DMS153 treated with DMSO at 0.1 percent for 48 hours (cell line): ENCODE measurements at regions not wholly inside any gene's neighbourhood (a gene's known extent, or its start where the extent isn't known, plus 50 kb on each side); places are given as distances from the start of the nearest gene placed in this dataset.

Experiments
- DNase-seq: peaks from one replicate; lab custom pipeline; 2025; ENCODE audit not compliant: unreplicated experiment; lab: John Stamatoyannopoulos, UW

DNA sequence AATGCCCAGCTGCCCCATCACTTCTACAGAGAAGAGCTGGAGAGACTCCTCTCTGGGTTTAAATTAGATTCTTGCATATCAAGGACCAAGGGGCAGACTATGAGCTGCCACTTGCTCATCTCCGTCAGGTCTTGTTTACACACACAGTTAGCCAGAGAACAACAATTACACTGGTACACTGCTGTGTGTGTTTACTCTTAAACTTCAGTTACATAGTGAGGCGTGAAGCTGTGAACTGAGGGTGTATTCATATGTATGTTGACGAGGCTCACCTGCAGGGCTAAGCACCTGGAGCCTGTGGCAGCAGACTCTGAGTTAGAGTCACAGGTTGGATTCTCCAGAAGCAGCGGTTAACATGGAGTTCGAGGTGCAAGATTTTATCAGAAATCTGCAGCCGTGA lies 155.4 kb upstream of the ANKH start:
- no peak for DNase-seq

DNA sequence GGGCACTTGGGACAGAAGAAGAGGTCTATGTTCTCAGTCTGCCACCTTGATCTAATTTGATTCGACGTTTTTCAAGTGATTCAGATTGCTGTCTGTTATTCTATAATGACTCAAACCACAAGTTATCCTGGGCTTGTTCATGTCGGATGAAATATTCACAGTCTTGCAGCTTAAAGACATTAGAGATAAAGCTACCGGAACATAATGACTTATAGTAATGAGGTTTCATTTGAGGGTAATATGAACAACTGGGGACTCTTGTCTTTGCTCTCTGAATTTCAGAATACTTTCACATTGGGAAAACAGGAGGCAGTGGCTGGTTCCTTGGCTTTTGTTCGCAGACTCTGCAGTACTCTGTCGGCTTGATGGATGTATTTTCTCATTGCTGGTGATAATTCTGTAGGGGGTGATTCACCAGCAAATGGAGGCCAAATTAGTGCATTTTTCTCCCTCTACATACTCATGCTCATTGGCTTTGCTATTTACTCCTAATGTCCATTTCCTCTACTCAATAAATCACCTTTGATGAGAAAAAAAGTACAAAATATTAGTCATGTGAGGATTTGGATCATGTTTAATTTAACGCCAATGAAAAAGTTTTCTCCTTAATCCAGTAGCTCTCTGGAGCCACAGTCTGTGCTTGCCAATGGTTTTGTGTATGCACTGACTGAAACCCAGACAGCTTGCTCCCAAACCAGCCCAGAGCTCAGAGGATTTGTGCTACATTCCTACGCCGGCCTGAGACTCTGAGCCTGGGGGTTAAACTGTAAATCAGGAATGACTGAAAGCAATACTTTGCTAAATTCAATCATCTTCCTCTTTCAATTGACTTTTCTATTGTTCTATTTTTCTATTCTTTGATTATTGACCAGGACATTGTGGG lies 154.7 kb upstream of the ANKH start:
- no peak for DNase-seq

DNA sequence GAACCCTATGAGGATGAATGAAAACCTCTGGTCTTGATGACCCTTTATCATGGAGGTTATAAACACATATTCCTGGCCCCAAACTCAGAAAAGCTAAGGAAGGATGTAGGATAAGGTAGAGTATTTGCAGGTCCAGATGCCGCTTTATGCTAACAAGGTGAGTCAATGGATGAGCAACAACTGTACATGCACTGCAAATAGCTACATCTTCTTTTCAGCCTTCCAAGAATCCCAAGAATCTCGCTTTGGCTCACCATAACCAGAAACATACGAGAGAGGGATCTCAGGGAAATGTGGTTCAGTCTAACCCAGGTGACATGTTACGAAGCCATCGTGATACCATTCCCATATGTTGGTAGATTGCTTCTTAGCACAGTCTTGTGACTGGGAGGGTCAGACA lies 152.3 kb upstream of the ANKH start:
- no peak for DNase-seq

DNA sequence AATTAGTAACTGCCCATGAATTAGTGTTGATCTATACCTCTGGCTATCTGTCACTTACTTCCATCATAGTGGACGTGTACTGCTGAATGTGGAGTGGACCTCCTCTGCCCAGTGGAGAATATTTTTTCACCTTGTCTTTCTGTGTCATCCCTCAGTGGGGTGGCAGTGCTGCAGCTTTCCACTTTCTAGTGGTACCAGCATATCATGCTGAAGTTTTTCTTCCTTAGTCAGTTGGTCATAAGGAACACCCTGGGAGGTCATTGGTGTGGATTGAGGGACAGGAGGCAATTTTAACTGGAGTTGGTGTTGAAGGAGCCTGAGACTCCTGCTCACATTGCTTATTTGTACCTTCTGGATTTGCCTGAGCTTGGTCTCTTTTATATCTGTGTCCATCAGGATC lies 151.7 kb upstream of the ANKH start:
- no peak for DNase-seq

DNA sequence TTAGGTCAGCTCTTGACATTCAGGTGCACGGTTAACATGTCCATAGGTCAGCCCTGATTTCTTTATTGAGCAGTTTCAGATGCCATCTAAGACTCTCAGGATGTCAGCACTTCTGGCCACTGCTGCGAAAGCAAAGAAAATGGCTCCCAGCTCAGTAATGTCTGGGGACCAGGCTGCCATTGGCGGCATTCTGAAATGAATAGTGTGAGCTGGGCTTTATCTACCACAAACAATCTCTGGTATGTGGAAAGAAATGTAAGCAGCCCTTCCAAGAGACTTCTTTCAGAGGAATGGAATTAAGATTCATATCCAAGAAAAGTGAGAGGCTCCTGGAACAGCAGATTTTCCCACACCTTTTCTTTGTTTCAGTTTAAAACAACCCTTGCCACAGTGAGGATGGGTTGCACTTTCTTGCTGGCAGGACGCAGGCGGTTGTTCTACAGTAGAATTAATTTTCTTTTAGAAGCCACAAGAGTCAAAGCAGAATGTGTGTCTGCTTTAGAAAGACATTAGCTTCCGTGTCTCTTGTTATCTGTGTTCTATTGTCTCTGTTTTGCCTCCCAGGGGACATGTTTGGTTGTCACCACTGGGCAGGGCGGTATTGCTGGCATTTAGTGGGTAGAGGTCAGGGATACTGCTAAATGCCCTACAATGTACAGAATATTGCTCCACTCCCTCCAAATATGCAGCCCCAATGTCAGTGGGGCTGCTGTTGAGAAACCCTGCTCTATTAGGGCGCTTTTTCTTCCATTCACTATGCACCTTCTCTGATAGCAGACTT lies 149.9 kb upstream of the ANKH start:
- DNase-seq, result no peak

DNA sequence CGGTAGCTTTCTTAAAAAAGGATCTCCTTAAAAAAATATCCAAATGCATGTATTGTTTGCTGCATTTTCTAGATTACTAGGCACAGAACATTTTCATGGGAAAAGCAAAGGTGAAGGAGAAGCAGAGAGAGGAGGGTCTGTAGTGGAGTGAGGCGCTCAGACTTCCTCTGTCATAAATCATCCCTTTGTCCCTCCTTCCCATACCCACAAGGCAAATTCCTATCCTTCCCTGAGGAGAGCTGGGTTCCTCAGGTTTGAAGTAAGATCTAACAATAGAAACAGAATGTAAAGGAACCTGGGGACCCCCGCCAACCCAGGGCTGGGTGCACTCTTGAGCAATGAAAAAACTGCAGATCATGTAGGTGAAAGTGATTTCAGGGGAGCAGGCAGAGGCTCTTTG lies 149.2 kb upstream of the ANKH start:
- DNase-seq, result no peak

DNA sequence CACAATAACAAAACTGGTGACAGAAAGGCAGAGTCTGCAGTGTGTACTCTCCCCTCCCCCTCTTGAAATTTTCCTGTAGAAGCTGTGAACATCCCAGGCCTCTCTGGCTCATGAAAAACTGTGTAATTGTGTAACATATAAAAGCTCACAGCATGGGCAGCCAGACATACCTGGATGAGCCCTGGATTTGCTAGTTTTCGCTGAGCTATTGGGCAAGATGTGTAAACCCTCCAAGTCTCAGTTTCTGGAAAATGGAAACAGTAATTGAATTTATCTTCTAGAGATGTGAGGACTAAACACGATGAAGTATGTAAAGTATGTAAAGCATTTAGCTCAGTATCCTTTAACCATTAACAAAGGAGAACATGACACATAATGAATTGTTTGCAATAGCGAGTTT lies 143.2 kb upstream of the ANKH start:
- no peak for DNase-seq

DNA sequence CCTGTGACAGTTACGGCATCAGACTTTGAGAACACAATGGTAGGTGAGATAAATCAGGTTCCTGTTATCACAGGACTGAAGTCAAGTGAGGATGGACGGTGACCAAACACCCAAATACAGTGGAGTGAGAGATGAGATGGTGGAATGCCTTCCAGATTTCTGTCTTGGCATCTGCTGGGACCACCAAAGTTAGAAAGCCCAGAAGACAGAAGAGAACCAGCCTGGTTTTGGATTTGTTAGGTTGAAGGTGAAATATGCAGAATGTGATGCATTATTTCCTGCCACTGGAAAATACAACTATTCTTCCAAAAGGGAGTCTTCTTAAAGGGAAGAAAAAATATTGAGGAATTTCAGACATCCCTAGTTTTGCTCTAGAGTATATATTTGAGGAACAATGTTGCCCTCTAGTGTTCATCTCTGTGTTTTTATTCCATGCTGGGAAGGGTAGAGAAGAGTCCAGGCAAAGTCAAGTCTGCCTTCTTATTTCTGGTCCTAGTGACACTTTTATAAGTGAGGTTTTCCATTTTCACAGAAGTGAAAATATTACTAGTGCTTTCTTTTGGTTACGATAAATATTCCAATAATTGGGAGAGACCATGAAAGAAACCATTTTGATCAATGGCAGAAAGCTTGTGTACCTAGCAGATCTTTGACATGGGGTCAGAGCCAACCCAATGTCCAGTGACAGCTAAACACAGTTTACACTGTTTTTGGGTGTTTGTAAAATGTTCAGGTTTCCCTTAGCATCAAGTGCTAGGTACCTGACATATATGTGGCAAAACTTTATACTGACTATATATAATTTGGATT lies 142.3 kb upstream of the ANKH start:
- peak; percentile 89 for DNase-seq

DNA sequence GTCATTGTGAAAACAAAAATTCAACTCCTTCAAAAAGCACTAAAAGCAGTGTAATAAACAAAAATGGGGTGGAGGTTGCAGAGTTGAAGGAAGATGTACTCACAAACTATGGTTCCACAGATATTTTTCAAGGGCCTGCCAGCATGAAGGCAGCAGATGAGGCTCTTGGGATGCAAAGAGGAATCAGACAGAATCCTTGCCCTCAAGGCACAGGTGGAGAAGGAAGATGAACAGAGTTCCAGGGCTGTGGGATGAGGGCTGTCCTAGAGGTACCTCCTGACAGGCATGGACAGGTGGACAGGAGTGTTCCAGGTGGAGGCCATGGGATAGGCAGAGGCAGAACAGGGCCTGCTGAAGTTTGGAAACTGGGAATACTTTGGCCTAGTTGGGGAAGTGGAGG lies 140.5 kb upstream of the ANKH start:
- DNase-seq, result no peak

DNA sequence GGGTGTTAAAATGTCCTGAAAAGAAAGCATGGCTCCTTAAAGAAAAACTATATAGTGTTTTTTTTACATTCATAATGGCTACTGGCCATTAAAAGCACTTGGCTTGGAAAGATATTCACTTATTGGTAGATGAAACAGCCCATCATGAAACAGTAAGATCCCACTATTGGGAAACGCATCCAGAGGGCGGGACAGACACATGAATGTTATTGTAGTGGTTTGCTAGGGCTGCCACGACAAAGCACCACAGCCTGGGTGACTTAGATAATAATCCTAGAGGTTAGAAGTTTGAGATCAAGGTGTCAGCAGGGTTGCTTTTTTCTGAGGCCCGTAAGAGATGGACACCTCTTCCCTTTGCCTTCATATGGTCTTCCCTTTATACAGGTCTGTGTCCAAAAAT lies 139.4 kb upstream of the ANKH start:
- DNase-seq, result no peak

DNA sequence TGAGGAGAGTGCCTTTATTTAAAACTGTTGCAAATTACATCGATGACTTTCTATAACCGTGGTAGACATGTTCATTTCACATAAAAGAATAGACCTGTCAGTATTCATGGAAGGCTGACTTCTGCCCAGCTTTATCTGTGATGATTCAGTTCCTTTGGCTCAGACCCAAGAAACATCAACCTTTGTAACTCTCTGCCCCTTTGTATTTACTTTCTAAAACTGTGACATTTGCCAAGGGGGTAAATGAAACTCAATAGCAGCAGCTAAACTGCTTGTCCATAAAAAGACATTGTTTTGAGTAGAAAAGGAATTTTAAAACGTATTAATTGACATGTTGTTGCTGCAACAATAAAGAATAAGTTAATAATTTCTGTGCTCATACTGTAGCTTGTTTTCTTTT lies 137.8 kb upstream of the ANKH start:
- peak; percentile 93 for DNase-seq

DNA sequence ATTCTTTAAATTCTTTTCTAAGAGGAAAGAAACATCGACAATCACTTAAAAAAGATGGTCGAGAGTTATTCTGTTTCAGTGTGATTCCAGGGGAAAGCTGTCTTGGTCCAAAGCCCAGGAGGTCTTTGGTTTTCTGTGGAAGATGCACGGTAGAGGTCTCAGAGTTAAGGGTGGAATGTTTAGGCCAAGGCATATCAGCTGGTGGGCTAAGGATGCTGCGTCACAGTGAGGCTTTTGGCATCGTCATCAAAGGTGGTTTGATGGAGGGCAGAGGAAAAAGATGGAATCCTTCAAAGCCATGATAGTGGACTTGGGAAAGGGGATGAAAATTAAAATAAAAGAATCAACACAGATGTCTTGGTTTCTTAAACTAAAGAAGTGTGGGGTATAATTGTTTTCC lies 137.3 kb upstream of the ANKH start:
- no peak for DNase-seq

DNA sequence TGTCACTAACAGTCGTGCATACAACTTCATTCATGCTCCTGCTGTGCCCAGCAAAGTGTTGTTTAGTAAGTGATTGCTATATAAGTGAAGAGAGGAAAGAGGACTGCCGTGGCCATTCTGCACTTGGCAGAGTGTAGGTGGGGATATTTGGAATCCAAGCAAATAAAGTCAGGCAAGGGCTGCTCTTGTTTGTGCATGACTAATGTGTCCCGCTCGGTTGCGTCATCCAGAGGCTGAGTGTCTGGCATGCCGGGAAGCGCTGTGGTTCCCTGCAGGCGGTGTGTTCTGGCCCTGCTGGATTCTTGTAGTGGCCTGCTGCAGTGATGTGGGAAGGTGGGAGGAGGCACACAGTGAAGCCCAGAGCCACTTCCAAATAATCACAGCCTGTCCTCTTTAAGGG lies 136.9 kb upstream of the ANKH start:
- peak; percentile 74 for DNase-seq

DNA sequence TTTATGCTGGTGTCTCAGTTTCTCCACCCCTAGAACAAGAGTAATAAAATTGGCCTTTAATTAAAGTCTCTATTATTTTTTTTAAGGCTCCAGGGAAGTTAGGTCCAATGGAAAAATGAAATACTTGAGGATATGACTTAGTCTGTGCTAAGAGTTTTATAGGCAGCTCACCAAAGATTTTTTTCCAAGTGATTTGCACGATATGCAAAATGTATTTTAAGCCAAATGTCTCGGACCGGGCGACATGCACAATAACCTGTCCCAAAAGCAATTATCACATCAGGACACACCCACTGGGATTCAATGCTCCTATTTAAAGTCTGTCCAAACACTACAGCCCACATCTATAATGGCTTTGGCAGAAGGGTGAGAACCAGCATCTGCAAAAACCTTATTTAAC lies 136.1 kb upstream of the ANKH start:
- peak; percentile 81 for DNase-seq

DNA sequence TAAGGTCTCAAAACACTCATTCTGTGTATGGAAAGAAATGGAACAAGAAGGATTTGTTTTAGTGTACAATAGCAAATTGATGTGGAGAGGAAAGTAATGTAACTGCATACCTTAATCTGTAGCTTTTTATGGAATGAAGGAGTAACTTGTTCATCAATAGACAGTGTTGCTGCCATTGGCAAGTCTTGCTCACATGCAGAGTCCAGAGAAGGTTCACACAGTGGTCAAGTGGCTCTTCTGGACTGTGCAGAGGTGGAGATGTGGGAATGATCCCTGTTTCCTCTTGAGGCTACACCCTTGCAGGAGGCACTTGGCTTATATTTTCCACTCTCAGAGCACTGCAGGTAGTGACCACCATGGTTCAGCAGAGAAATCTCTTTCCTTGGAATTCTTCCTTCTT lies 132.9 kb upstream of the ANKH start:
- DNase-seq, result no peak

DNA sequence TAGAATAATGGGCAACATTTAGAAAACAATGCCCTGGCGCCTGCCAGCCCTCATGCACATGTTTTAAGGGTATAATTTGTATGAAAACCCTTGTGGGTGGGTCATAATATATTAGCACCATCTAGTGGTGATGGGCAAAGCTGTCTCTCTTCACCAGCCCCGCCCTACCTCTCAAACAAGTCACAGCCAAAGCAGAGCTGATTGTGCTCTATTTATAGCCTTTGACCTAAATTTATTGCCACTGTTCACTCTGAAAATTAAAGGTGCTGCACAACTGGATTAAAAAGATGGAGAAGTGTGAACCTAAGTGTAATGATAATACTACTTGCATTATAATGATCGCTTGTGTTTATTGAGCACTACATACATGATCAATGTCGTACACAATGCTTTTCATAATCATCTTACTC lies 131.9 kb upstream of the ANKH start:
- peak; percentile 97 for DNase-seq

DNA sequence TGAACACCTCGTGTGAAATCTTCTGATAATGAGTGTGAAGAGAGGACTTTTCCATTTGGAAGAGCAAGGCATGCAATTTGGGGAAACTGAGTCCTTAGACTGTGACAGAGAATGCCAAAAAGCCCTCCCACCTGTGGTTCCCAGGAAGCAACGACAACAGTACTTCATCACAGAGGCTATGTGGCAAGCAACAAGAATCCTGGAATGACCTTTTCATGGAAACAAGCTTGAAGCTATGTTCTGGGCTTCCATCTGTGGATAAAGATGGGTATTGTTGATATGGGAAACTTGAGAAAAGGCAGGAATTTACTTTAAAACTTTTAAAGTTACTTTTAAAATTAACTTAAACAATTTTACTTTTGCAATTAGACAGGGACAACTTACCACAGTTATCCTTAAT lies 131.2 kb upstream of the ANKH start:
- no peak for DNase-seq

DNA sequence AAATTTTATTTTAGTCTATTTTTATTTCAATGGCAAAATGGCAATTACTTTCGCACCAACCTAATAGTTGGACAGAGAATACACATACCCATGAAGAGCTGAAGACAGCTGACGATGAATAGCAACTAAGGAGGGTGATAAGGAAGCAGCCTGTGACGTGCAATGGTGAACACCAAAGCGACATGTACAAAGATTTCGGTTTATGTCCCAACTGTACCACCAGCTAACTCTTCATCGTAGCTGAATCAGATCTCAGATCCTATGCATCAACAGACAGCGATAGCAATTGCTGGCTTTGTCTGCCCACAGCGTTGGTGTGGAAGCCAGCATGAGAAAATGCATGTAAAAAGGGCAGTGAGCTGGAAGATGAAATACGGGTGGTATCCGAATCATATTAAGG lies 130.6 kb upstream of the ANKH start:
- DNase-seq, result no peak

DNA sequence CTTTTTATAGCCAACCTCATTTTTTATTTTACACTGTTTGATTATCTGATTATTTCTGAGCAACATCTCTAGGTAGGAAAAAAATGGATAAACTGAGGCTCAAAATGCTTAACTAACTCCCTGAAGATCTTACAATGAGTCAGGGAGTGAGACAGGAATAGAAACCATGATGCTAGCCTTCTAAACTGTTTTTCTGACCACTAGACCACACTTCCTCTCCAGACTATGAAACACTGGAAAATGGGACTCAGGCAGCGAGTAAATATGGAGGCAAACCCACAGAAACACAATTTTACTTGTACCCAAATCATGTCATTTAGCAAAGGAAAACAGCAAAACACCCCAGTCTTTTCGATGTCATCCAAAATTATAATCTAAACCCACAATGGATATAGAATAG lies 129.9 kb upstream of the ANKH start:
- no peak for DNase-seq

DNA sequence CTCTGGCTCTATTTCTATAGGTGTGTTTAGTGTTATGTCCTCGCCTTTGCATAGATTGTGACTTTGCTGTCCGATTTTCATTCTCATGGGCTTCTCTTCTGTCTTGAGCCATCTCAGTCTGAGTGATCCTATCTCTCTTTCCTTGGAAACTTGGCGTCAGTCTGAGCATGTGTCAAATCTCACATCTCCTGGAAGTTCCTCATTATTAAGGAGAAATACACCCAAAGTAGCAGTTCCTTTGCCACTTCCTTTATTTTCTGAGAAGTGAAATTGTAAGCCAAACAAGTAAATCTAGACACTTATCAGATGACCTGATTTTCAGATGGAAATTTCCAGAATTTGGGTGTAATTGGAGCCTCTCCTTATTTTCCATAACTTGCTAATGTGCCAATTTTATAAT lies 126.9 kb upstream of the ANKH start:
- no peak for DNase-seq

DNA sequence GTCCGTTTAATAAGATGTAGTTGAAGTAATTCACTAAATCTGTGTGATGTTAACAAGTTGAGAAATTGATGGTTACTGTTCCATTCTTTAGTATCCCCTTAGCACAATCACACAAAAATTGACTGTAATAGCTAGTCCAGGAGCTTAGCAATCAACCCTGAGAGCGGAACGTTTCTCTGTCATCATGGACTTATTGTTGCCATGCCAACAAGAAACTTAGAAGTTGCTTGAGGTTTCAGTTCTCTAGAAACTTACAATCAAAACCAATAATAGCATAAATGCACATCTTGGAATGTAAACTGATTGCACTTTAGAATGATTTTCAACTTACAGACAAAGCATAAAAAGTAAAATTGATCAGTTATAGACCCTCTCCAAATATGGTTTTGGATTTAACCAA lies 125.4 kb upstream of the ANKH start:
- DNase-seq, result no peak

DNA sequence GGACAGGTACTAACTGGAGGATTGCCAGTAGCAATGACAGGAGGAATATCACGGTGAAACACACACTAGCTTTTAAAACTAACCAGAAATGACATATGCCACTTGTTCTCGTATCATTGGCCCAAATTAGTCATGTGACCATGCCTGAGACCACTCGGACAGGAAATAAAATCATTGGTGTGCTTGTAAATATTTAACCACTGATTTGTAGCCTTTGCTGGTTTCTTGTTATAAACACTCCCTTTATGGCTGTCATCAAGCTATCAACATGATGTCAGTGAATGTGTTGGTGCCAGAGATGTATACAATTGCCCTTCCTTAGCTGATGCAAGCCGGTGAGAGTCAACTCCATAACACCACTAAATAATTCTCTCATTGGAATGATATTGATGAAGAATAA lies 123.7 kb upstream of the ANKH start:
- no peak for DNase-seq
